K562 (cell line): ENCODE measurements at regions not wholly inside any gene's neighbourhood (a gene's known extent, or its start where the extent isn't known, plus 50 kb on each side); places are given as distances from the start of the nearest gene placed in this dataset.

Source experiments
- ATAC-seq: fragments of 200-7000 bp; cut with Tn5 transposase; 3 replicates; pipeline ENCODE4 v1.9.1; 2020; ENCODE audit warnings: moderate library complexity
- BruUV-seq: library from RNA; stranded (reverse); fragments of 400-500 nt; replicated peaks from 2 replicates; lab custom pipeline; 2021; lab: Mats Ljungman, UMichigan
- CTCF ChIA-PET: fragments of 300-600 bp; formaldehyde crosslinking; extraction: SDS; loops from one replicate; lab custom pipeline; 2021; ENCODE audit warnings: low intra/inter-chr PET ratio; lab: Yijun Ruan, JAX
- POLR2A ChIA-PET: fragments of 300-600, 350-650 bp; sonication (Branson Sonifier 250); formaldehyde crosslinking; extraction: SDS; loops from one replicate; lab custom pipeline; 2021; ENCODE audit warnings: antibody characterized with exemption, inconsistent platforms; lab: Yijun Ruan, JAX
- DNase-seq, 4 experiments: peaks; one replicate each; pipeline versions ENCODE4 v3.0.0 to v3.0.0-alpha.2; 2011 to 2018; ENCODE audit warnings: low spot score in 3 of 4, mixed read lengths in 3 of 4; ENCODE audit errors: extremely low read depth in 1 of 4
- FAIRE-seq: peaks from 2 replicates; lab custom pipeline; 2011; peaks lifted over from hg19 to GRCh38; lab: Jason Lieb, UNC
- H2AFZ ChIP-seq: 2 replicates; pipeline ENCODE4 v1.6.0; 2011; ENCODE audit warnings: low read depth, low read length, control low read depth, inconsistent platforms
- H3K27ac ChIP-seq: fragments of 200-600 bp; 3 replicates; pipeline ENCODE4 v1.8.0; 2011; ENCODE audit warnings: low read depth, mild to moderate bottlenecking, control low read depth, inconsistent platforms, low read length, moderate library complexity, mixed read lengths; ENCODE audit errors: extremely low read depth
- H3K27me3 ChIP-seq, 2 experiments: fragments of 300-600 bp in 1 of 2; 2 replicates in 1 of 2; 3 replicates in 1 of 2; pipeline versions ENCODE4 v1.6.0 to v1.8.0; 2011; ENCODE audit warnings: inconsistent platforms in 2 of 2, low read length in 2 of 2, mild to moderate bottlenecking in 1 of 2, mixed read lengths in 1 of 2, moderate library complexity in 1 of 2; ENCODE audit not compliant: control insufficient read depth in 2 of 2, insufficient read depth in 2 of 2
- H3K36me3 ChIP-seq: fragments of 300-600 bp; 3 replicates; pipeline ENCODE4 v1.8.0; 2011; ENCODE audit warnings: mild to moderate bottlenecking, low read length, inconsistent platforms; ENCODE audit not compliant: control insufficient read depth, insufficient read depth
- H3K4me1 ChIP-seq, 2 experiments: fragments of 200-600 bp in 1 of 2; replicated peaks in 1 of 2; 2 replicates in 1 of 2; 3 replicates in 1 of 2; pipeline versions ENCODE4 v1.5.1 to v1.8.0; 2011; ENCODE audit warnings: inconsistent platforms in 2 of 2, low read length in 2 of 2, mild to moderate bottlenecking in 1 of 2, mixed read lengths in 1 of 2, moderate library complexity in 1 of 2; ENCODE audit not compliant: control insufficient read depth in 2 of 2, insufficient read depth in 2 of 2
- H3K4me2 ChIP-seq: 2 replicates; pipeline ENCODE4 v1.6.1; 2011; ENCODE audit warnings: low read length, control low read depth, inconsistent platforms, mixed read lengths; ENCODE audit not compliant: insufficient read depth
- H3K4me3 ChIP-seq: fragments of 200-600 bp; sonication (generic), shearing (Covaris generic); 2 replicates; pipeline ENCODE4 v1.5.1; 2016; ENCODE audit warnings: control low read depth, inconsistent platforms
- H3K79me2 ChIP-seq: fragments of 200-600 bp; 3 replicates; pipeline ENCODE4 v1.8.0; 2011; ENCODE audit warnings: low read length, inconsistent platforms; ENCODE audit not compliant: control insufficient read depth, insufficient read depth
- H3K9ac ChIP-seq, 2 experiments: 2 replicates each; pipeline versions ENCODE4 v1.6.0 to v1.6.1; 2011; ENCODE audit warnings: low read depth in 2 of 2, low read length in 2 of 2, control low read depth in 1 of 2, inconsistent platforms in 1 of 2, mild to moderate bottlenecking in 1 of 2, mixed read lengths in 1 of 2; ENCODE audit not compliant: insufficient read depth in 1 of 2
- H3K9me1 ChIP-seq: one replicate; pipeline ENCODE4 v1.6.0; 2011; ENCODE audit warnings: inconsistent platforms, mild to moderate bottlenecking, low read length, moderate library complexity; ENCODE audit not compliant: control insufficient read depth, insufficient read depth
- H3K9me3 ChIP-seq: replicated peaks from 2 replicates; pipeline ENCODE4 v1.5.1; 2011; ENCODE audit warnings: low read depth, low read length, inconsistent platforms; ENCODE audit not compliant: control insufficient read depth, insufficient read depth
- H4K20me1 ChIP-seq: replicated peaks from 2 replicates; pipeline ENCODE4 v1.6.1; 2011; ENCODE audit warnings: low read length, inconsistent platforms, mixed read lengths; ENCODE audit not compliant: control insufficient read depth, insufficient read depth
- BDP1 ChIP-seq: IDR thresholded peaks from 3 replicates; pipeline ENCODE4 v1.6.1; 2011; ENCODE audit not compliant: insufficient read length, insufficient read depth
- E2F3 ChIP-seq: fragments of 250-450 bp; sonication (Bioruptor Pico); IDR thresholded peaks from 2 replicates; pipeline ENCODE4 v1.4.0; 2020; ENCODE audit warnings: mild to moderate bottlenecking
- E2F4 ChIP-seq: sonication (generic); formaldehyde crosslinking; IDR thresholded peaks from 2 replicates; pipeline ENCODE4 v1.8.0; 2022; ENCODE audit warnings: mild to moderate bottlenecking, low read depth, missing genetic modification reagents
- GABPA ChIP-seq: fragments of 200-800 bp; sonication (Bioruptor generic); conservative IDR thresholded peaks from 2 replicates; pipeline ENCODE4 v1.6.1; 2016; ENCODE audit warnings: low read depth, missing genetic modification characterization, missing compliant biosample characterization
- JUND ChIP-seq, 2 experiments: IDR thresholded peaks; 2 replicates in 1 of 2; 3 replicates in 1 of 2; pipeline ENCODE4 v1.6.1; 2011; ENCODE audit warnings: borderline replicate concordance in 2 of 2, low read depth in 2 of 2, low read length in 2 of 2, improper control_type of control experiment in 1 of 2, missing biosample characterization in 1 of 2, missing genetic modification characterization in 1 of 2, missing genetic modification reagents in 1 of 2
- KDM2B ChIP-seq: fragments of 250-450 bp; sonication (Bioruptor Pico); IDR thresholded peaks from 2 replicates; pipeline ENCODE4 v1.8.0; 2021; ENCODE audit warnings: mild to moderate bottlenecking, moderate library complexity
- MCM5 ChIP-seq: fragments of 450-650 bp; IDR thresholded peaks from 2 replicates; pipeline ENCODE4 v1.6.1; 2016; ENCODE audit warnings: low read depth
- NR2C2 ChIP-seq, 2 experiments: fragments of 200-800 bp in 1 of 2; sonication (Bioruptor generic) in 1 of 2; sonication (generic) in 1 of 2; formaldehyde crosslinking in 1 of 2; IDR thresholded peaks; 2 replicates each; pipeline versions ENCODE4 v1.6.1 to v1.8.0; 2016 to 2022; ENCODE audit warnings: mild to moderate bottlenecking in 1 of 2, missing compliant biosample characterization in 1 of 2, missing genetic modification characterization in 1 of 2, missing genetic modification reagents in 1 of 2
- PPARD ChIP-seq: fragments of 250-450 bp; sonication (Bioruptor Pico); IDR thresholded peaks from 2 replicates; pipeline ENCODE4 v1.8.0; 2022; ENCODE audit warnings: inconsistent platforms, mild to moderate bottlenecking, moderate library complexity
- SP1 ChIP-seq: sonication (generic); formaldehyde crosslinking; IDR thresholded peaks from 2 replicates; pipeline ENCODE4 v1.8.1; 2022; ENCODE audit warnings: mild to moderate bottlenecking, missing genetic modification reagents
- ZNF263 ChIP-seq: sonication (generic); formaldehyde crosslinking; IDR thresholded peaks from 2 replicates; pipeline ENCODE4 v1.8.0; 2022; ENCODE audit warnings: mild to moderate bottlenecking, missing genetic modification reagents, borderline replicate concordance
- ZNF764 ChIP-seq: fragments of 250-450 bp; sonication (Bioruptor Pico); IDR thresholded peaks from 2 replicates; pipeline ENCODE4 v1.4.0; 2020; ENCODE audit warnings: low read depth, mild to moderate bottlenecking, moderate library complexity
- ZNF766 ChIP-seq: fragments of 200-800 bp; sonication (Bioruptor generic); conservative IDR thresholded peaks from 2 replicates; pipeline ENCODE4 v1.6.1; 2016; ENCODE audit warnings: missing genetic modification characterization, missing compliant biosample characterization
- ZNF778 ChIP-seq: fragments of 450-650 bp; formaldehyde crosslinking; IDR thresholded peaks from 2 replicates; pipeline ENCODE4 v1.4.0; 2020; ENCODE audit warnings: mild to moderate bottlenecking, moderate library complexity
- WGBS: fragments of 100-300 bp; shearing (Covaris generic); methylation state at CpG from one replicate; pipeline ENCODE4 v1.1.6; 2016; ENCODE audit warnings: low coverage, mixed read lengths; ENCODE audit not compliant: insufficient coverage; ENCODE audit errors: missing lambda C conversion rate; 5-methylcytosine and 5-hydroxymethylcytosine counted together
- in situ Hi-C: fragments of 300-500 bp; cut with MboI; formaldehyde crosslinking; loops from 4 replicates; pipeline ENCODE4 v1.15.0; 2018; ENCODE audit warnings: inconsistent platforms, mixed read lengths
- intact Hi-C: fragments of 100-400 bp; cut with micrococcal nuclease; formaldehyde crosslinking; loops from 2 replicates; pipeline ENCODE4 v1.14.2; 2022
- TF ChIP-seq, protein P1 (sequence below): fragments of 450-650 bp; IDR thresholded peaks from 2 replicates; pipeline ENCODE4 v1.6.1; 2016; ENCODE audit warnings: antibody characterized with exemption

GRCh38 chr2:64196963-64197362 is 52.7 kb upstream of the PELI1 start:
- Histone ChIP-seq H3K4me1 (peaks cover 0 to 14% of the 10 kb centered on the region in 2 experiments; a peak in 2 of 5 replicates), H4K20me1 (no peaks in the 10 kb centered on the region), H3K79me2 (no peaks in the 10 kb centered on the region), H3K27me3 (0 out of 5 replicates have a peak, but pooled peaks cover 0 to 2% of the 10 kb centered on the region in 2 experiments), H3K9me3 (no peaks in the 10 kb centered on the region), H3K4me3 (no peak overlapping the region), H3K9ac (no peak overlapping the region), H3K9me1 (no peaks in the 10 kb centered on the region), H3K27ac (no peak overlapping the region), H2AFZ (no peak overlapping the region), H3K4me2 (no peak overlapping the region), H3K36me3 (no peaks in the 10 kb centered on the region)
- ChIA-PET CTCF (no interaction called here), POLR2A (interaction anchor here (0.6 kb wide), 1 partner anchor 22 kb away, joined by 4 read pairs; no protein-coding TSS in a partner anchor)
- no peak for TF ChIP-seq E2F3 (CRISPR knock-in tag)
- no peak for TF ChIP-seq ZNF766 (CRISPR knock-in tag)
- TF ChIP-seq MCM5 = no peak
- TF ChIP-seq NR2C2 (CRISPR knock-in tag; IDR thresholded peaks at IDR 0.05) = no peak
- no peak for TF ChIP-seq NR2C2 (tag; IDR thresholded peaks at IDR 0.05)
- TF ChIP-seq PPARD = no peak
- in situ Hi-C loops = no loop called here
- ATAC-seq (no peak), FAIRE-seq (no peak), DNase-seq (no peak)
- BruUV-seq = no TSS peak
- 50% methylated on average over 5 of the region's 5 CpGs for WGBS
- intact Hi-C loops = no loop called here

DNA sequence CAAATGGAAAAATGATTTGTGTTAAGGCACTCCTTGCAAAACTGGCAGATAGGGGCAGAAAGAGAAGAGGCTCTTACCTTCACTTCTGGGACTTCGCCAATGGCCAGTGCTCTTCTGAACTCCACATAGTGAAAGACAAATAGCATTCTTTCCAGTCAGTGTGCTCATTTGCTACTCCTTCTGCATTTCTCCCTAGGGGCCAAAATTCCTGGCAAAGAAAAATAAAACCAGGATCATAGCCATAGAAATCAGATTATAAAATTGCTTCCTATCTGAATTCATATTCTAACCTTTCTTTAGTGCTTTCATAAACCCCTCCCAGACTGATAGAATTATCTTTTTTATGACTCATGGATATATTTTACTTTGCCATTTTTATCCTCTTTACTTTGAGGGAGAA is 56.9 kb upstream of the PELI1 start:
- CTCF ChIA-PET = no interaction called here
- H3K27ac ChIP-seq = no peak overlapping the region
- H3K36me3 ChIP-seq = no peaks in the 10 kb centered on the region
- no peak overlapping the region for H3K4me3 ChIP-seq
- H3K4me2 ChIP-seq = no peak overlapping the region
- H3K9ac ChIP-seq = no peak overlapping the region
- no peaks in the 10 kb centered on the region for H3K27me3 ChIP-seq
- DNase-seq = no peak
- in situ Hi-C loops (no loop called here), intact Hi-C loops (no loop called here)
- H3K4me1 ChIP-seq = peaks cover 0 to 4% of the 10 kb centered on the region in 2 experiments; a peak in 2 of 5 replicates
- no TSS peak for BruUV-seq
- H4K20me1 ChIP-seq = no peaks in the 10 kb centered on the region
- no peaks in the 10 kb centered on the region for H3K79me2 ChIP-seq
- H3K9me1 ChIP-seq = no peaks in the 10 kb centered on the region
- H2AFZ ChIP-seq = no peak overlapping the region
- WGBS = 73% methylated on average over 1 of the region's 1 CpG
- FAIRE-seq = no peak
- ATAC-seq = no peak
- POLR2A ChIA-PET = no interaction called here
- H3K9me3 ChIP-seq = no peaks in the 10 kb centered on the region
- TF ChIP-seq ZNF263 (no peak), GABPA (tag) (no peak), SP1 (CRISPR knock-in tag) (no peak), ZNF778 (CRISPR knock-in tag) (no peak), JUND (IDR thresholded peaks at IDR 0.05; ENCODE audit: borderline replicate concordance, low read depth, low read length) (no peak), JUND (tag; IDR thresholded peaks at IDR 0.05; ENCODE audit: borderline replicate concordance, low read depth, low read length) (no peak), E2F4 (no peak), BDP1 (no peak), ZNF764 (CRISPR knock-in tag) (no peak), KDM2B (no peak)
- TF ChIP-seq, protein P1, sequence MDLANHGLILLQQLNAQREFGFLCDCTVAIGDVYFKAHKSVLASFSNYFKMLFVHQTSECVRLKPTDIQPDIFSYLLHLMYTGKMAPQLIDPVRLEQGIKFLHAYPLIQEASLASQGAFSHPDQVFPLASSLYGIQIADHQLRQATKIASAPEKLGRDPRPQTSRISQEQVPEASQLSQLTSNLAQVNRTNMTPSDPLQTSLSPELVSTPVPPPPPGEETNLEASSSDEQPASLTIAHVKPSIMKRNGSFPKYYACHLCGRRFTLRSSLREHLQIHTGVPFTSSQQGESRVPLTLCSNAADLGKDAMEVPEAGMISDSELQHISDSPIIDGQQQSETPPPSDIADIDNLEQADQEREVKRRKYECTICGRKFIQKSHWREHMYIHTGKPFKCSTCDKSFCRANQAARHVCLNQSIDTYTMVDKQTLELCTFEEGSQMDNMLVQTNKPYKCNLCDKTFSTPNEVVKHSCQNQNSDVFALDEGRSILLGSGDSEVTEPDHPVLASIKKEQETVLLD = no peak
